ENCODE measurements at regions not wholly inside any gene's neighbourhood (a gene's known extent, or its start where the extent isn't known, plus 50 kb on each side); places are given as distances from the start of the nearest gene placed in this dataset.

DNA sequence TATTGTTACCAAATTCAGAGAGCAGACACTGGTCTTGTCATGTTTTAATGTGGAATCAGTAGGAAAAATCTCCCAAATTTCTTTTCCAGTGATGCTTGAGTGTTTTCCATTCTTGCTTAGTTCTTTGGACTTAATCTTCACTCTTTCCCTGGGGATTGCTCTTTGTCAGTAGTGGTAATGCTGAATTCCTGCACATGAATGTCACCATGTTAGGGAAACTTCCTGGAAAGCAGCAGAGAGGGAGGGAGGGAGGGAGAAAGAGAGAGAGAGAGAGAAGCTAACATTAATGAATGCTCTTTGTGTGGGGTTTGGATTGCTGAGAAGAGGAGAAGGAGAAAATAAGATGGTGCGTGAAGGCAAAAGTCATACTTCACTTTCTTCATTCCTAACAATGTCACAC lies 295.3 kb upstream of the COBL start:
- TF ChIP-seq, protein P1, sequence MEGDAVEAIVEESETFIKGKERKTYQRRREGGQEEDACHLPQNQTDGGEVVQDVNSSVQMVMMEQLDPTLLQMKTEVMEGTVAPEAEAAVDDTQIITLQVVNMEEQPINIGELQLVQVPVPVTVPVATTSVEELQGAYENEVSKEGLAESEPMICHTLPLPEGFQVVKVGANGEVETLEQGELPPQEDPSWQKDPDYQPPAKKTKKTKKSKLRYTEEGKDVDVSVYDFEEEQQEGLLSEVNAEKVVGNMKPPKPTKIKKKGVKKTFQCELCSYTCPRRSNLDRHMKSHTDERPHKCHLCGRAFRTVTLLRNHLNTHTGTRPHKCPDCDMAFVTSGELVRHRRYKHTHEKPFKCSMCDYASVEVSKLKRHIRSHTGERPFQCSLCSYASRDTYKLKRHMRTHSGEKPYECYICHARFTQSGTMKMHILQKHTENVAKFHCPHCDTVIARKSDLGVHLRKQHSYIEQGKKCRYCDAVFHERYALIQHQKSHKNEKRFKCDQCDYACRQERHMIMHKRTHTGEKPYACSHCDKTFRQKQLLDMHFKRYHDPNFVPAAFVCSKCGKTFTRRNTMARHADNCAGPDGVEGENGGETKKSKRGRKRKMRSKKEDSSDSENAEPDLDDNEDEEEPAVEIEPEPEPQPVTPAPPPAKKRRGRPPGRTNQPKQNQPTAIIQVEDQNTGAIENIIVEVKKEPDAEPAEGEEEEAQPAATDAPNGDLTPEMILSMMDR (IDR thresholded peaks at IDR 0.05): no peak
- no peak for TF ChIP-seq POLR2AphosphoS5 (IDR thresholded peaks at IDR 0.05)
- TF ChIP-seq POLR2A (IDR thresholded peaks at IDR 0.05): no peak

Data from breast epithelium (tissue), 3 donors.